NOMO-1 (cell line): ENCODE measurements at regions not wholly inside any gene's neighbourhood (a gene's known extent, or its start where the extent isn't known, plus 50 kb on each side); places are given as distances from the start of the nearest gene placed in this dataset.

Source experiments
- DNase-seq, 2 experiments: peaks; one replicate each; lab custom pipeline; 2025; ENCODE audit not compliant: unreplicated experiment in 2 of 2; lab: John Stamatoyannopoulos, UW

DNA sequence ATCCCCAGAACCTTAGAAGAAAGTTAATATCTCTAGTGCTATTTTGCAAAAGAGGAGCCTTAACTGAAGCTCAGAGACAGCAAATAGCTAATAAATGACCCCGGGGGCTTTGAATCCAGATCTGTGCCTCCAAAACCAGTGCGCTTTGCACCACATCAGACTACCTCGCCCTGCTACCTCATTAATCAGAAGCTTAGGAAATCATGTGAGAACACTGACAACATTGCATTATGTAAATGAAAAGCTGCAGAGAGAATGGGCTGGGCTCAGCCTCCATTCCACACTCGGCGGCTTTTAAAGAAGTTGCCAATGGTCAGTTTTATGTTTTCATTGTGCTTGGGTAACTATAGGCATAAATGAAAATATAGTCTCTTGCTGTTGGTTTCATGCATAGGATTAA lies 54.0 kb upstream of the STMND1 start:
- no peak for DNase-seq

DNA sequence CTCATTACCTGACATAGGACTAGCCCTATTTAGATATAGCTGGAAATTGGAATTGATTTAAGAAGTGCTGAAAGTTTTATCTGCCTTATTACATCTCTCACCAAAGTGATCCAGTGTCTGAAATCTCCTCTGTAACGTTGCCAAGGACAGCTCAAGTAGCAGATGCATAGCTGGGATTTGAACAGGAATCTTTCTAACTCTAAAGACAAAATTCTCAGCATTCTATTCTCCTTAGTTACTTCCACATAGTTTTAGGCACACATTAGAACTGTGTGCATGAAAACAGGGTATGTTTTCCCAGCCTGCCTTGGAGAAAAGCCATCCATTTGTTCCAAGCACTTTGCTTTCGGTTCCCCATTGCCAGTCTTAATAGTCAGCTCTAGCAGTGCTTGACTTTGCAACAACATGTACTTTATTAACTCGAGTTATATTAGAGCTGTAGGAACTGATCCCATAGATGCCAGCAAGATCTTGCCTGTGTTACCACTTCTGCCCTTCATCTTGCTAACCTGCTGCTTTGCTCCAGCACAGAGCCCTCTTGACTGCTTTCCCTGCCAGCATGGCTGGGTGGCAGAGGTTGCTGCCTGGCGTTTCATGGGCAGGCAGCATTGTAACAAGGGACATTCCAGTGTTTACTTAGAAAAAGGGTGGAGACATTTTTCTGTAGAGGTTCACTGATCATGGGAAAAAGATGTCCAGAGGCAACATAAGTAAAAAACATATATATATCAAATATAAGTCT lies 56.1 kb upstream of the STMND1 start:
- no peak for DNase-seq

DNA sequence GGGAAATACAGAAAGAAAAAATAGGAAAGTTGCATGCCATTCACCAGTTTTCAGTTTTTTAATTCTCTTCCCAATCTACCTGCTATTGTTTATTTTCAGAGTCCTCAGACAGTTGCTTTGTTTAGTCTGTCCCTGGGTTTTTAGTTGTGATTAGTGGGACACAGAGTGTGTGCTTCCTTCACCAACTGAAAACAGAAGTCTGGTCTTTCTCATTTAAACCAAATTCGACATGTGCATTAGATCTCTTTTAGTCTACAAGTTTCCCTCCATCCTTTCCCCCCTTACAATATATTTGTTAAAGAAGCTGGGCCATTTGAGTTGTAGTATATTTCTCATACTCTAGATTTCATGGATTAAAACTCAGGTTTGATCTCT lies 58.7 kb upstream of the STMND1 start:
- DNase-seq = no peak

GRCh38 chr6:17042422-17043147 lies 59.3 kb upstream of the STMND1 start:
- no peak for DNase-seq

GRCh38 chr6:17039266-17039665 lies 62.6 kb upstream of the STMND1 start:
- no peak for DNase-seq

DNA sequence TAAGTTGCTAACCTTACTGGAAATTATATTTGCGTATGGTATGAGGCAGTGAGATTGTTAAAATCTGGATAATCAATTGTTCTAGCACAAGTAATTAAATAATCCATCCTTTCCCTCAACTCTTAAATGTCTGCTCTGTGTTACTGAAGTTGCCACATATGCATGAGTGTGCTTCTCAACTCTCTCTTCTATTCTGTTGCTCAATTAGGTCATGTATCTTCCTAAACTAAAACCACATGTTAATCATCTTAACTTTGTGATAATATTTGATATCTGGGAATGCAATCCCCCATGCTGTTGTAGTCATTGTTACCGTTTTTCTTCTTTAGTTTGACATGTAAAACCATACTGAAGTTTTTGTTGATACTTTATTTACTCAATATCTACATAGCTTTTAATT lies 63.5 kb upstream of the STMND1 start:
- no peak for DNase-seq

GRCh38 chr6:17036065-17036393 lies 65.8 kb upstream of the STMND1 start:
- DNase-seq = no peak

GRCh38 chr6:17035257-17036064 lies 66.4 kb upstream of the STMND1 start:
- no peak for DNase-seq

DNA sequence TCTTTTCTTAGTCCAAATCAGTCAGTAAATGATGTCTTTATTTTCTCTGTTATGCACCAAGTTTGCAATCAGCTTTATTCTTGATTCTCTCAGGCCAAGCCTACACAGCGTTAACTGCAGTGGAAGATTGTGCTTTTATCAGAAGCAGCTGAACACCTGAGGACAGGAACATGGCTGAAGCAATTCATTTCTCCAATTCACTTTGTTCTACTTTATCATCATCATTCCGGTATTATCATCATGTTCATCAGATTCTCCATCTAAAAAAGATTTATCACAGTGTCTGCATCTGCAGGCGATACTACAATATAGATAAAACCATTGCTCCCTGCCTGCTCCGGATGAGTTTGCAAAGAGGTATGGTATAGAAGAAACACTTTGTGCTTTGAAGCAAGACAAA lies 68.1 kb upstream of the STMND1 start:
- no peak for DNase-seq

DNA sequence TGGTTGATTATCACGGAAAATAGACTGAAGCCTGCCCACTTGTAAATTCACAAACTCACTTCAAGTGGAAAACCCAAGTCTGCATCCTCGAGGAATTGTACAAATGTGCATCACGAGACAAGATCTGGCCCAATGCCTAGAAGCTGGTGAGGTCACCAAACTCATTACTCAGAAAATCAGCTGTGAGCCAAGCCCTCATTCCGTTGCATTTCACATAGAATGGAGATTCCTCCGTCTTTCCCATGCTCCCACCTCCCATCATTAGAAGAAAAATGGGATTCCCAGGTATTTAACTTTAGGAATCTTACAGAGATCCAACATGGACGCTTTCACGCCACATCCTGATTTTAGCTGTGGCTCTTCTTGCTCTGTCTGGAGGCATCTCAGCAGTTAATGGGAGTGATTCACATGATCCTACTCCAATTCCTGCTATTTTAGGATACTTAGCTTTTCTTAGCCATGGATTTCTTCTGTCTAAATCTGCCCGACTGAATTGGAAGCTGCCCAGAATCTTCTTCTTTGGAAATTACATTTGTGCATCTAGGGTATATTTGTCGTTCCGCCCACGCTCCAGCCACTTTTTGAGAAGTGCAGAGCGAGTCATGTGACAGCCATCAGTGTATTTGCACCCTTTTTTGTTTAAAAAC lies 68.7 kb upstream of the STMND1 start:
- DNase-seq = no peak

- DNase-seq = no peak
These were observed 69.3 kb upstream of the STMND1 start for GRCh38 chr6:17032590-17032987.

DNA sequence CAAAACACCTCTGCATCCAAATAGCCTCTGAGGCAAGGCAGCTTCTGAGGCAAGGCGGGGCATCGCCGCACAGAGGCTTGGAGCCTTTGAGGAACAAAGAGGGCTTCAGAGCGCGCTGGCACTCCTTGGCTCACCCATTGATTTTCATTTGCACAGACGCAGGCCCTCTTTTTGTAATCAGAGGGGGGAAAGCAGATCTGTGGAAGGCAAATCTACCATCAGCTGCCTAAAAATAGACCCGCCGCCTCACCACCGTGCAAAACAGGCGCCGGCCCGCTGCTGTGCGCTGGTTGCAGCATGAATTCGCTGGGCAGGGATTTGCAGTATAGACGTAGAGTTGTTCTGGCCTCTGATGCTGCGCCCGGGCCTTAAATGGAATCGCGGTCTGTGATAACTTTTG lies 69.9 kb upstream of the STMND1 start:
- no peak for DNase-seq

GRCh38 chr6:17027441-17027840 lies 74.4 kb upstream of the STMND1 start:
- no peak for DNase-seq

- peak; percentile 57 to 90 for DNase-seq
These were observed 79.2 kb upstream of the STMND1 start for GRCh38 chr6:17022604-17023003.

DNA sequence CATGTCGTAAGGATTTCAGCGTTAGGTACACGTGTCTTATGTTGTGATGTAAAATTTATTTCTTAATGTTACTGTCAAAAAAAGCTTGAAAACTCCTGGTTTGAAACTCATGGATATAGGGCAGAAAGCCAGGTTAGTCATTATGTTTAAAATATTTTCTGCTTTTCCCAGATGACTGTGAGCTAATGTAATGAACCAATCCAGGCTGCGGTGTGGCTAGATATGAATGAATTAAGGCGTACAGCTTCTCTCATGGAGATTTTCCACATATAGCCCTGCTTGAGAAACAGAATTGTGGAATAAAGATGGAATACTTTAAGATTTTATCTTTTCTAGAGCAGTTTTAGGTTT lies 80.3 kb upstream of the STMND1 start:
- no peak for DNase-seq

DNA sequence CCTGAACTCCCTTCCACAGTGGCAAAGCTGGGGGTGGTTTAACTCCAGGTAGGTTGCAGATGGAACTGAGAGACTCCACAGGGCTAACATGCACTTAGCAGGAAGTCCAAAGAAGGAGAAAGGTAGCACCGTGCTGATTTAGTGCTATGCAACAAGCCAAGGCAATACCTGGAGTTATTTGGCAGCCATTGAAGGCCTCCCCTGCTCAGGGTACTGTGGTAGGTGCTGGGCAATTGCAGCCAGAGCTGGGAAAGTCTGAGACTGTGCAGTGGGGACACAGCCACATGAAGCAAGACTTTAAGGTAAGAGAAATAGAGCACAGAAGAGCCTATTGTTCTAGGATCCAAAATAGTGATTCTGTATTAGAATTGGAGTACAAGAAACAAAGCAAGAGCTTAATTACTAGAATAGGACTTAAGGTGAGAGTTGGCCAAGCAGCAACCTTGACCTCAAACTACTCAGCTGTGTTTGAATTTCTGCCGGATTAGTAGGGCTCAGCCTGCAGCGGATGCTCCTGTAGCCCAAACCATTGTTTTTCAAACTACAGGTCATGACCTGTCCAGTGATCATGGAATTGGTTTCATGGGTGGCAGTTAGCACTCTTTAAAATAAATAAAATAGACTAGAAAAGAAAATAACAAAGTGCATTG lies 80.8 kb upstream of the STMND1 start:
- DNase-seq = no peak

DNA sequence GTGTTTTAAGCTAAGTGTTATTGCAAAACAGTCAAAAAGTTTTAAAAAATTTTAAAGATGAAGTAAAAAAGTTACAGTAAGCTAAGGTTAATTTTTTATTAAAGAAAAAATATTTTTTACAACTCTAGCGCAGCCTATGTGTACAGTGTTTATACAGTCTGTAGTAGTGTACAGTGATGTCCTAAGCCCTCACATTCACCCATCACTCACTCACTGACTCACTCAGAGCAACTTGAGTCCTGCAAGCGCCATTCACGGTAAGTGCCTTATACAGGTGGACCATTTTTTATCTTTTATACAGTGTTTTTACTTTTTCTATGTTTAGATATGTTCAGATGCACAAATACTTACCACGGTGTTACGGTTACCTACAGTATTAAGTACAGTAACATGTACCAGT lies 83.4 kb upstream of the STMND1 start:
- no peak for DNase-seq

GRCh38 chr6:17017416-17017815 lies 84.4 kb upstream of the STMND1 start:
- no peak for DNase-seq

GRCh38 chr6:17015551-17016381 lies 86.1 kb upstream of the STMND1 start:
- no peak for DNase-seq

- DNase-seq = peak in 1 of 2 experiments; percentile 69
These were observed 86.7 kb upstream of the STMND1 start for GRCh38 chr6:17015144-17015543.
